ENCODE measurements at regions not wholly inside any gene's neighbourhood (a gene's known extent, or its start where the extent isn't known, plus 50 kb on each side); places are given as distances from the start of the nearest gene placed in this dataset.

- no peak for DNase-seq
Observed at GRCh38 chr13:105168295-105168694, 1367.2 kb downstream of the EFNB2 start.

- no peak for DNase-seq
Observed at GRCh38 chr13:105167385-105167784, 1368.1 kb downstream of the EFNB2 start.

- no peak for DNase-seq
Observed at GRCh38 chr13:105165449-105166125, 1369.9 kb downstream of the EFNB2 start.

GRCh38 chr13:105159841-105160240 lies 1375.6 kb downstream of the EFNB2 start:
- DNase-seq: no peak

GRCh38 chr13:105153611-105154010 lies 1381.9 kb downstream of the EFNB2 start:
- no peak for DNase-seq

GRCh38 chr13:105151639-105152038 lies 1383.8 kb downstream of the EFNB2 start:
- DNase-seq: no peak

- no peak for DNase-seq
Observed at GRCh38 chr13:105147461-105147860, 1388.0 kb downstream of the EFNB2 start.

GRCh38 chr13:105144936-105145335 lies 1390.5 kb downstream of the EFNB2 start:
- DNase-seq: peak in 1 of 2 donors; percentile 65

GRCh38 chr13:105144020-105144419 lies 1391.4 kb downstream of the EFNB2 start:
- DNase-seq: no peak

- DNase-seq: no peak
Observed at GRCh38 chr13:105142556-105142955, 1392.9 kb downstream of the EFNB2 start.

- DNase-seq: peak; percentile 57 to 68
Observed at GRCh38 chr13:105139380-105140285, 1395.8 kb downstream of the EFNB2 start.

GRCh38 chr13:105139048-105139379 lies 1396.4 kb downstream of the EFNB2 start:
- DNase-seq: no peak

- DNase-seq: no peak
Observed at GRCh38 chr13:105135852-105136615, 1399.4 kb downstream of the EFNB2 start.

- DNase-seq: no peak
Observed at GRCh38 chr13:105127732-105128131, 1407.7 kb downstream of the EFNB2 start.

GRCh38 chr13:105121221-105121620 lies 1414.2 kb downstream of the EFNB2 start:
- DNase-seq: no peak

GRCh38 chr13:105118426-105118985 lies 1417.0 kb downstream of the EFNB2 start:
- DNase-seq: no peak

- no peak for DNase-seq
Observed at GRCh38 chr13:105116966-105117365, 1418.5 kb downstream of the EFNB2 start.

GRCh38 chr13:105112561-105112960 lies 1422.9 kb downstream of the EFNB2 start:
- DNase-seq: no peak

- no peak for DNase-seq
Observed at GRCh38 chr13:105107781-105108180, 1427.7 kb downstream of the EFNB2 start.

GRCh38 chr13:105105471-105105870 lies 1430.0 kb downstream of the EFNB2 start:
- DNase-seq: no peak

- no peak for DNase-seq
Observed at GRCh38 chr13:105097521-105097920, 1437.9 kb downstream of the EFNB2 start.

GRCh38 chr13:105089858-105090643 lies 1445.4 kb downstream of the EFNB2 start:
- DNase-seq: no peak

All from hippocampal formation (tissue), 2 donors.